Mesendoderm (in vitro differentiated cells): ENCODE measurements at regions not wholly inside any gene's neighbourhood (a gene's known extent, or its start where the extent isn't known, plus 50 kb on each side); places are given as distances from the start of the nearest gene placed in this dataset.

Experiments
- DNase-seq: peaks from one replicate; pipeline ENCODE4 v3.0.0; 2013
- H2AK5ac ChIP-seq: 2 replicates; pipeline ENCODE4 v1.6.1; 2013; ENCODE audit warnings: low read length, inconsistent platforms
- H2BK120ac ChIP-seq: 2 replicates; pipeline ENCODE4 v1.6.1; 2013; ENCODE audit warnings: low read depth, mild to moderate bottlenecking, low read length, moderate library complexity, mixed read lengths
- H2BK15ac ChIP-seq: replicated peaks from 2 replicates; pipeline ENCODE4 v1.6.1; 2013; ENCODE audit warnings: low read depth, mild to moderate bottlenecking, moderate library complexity
- H2BK5ac ChIP-seq: 2 replicates; pipeline ENCODE4 v1.6.1; 2013; ENCODE audit warnings: low read length, inconsistent platforms
- H3K18ac ChIP-seq: 2 replicates; pipeline ENCODE4 v1.6.1; 2013; ENCODE audit warnings: mild to moderate bottlenecking, low read length, mixed read lengths
- H3K23ac ChIP-seq: one replicate; pipeline ENCODE4 v1.6.1; 2013; ENCODE audit warnings: low read length
- H3K27ac ChIP-seq: 2 replicates; pipeline ENCODE4 v1.5.1; 2013; ENCODE audit warnings: low read depth, mild to moderate bottlenecking, inconsistent platforms, low read length, moderate library complexity
- H3K27me3 ChIP-seq: 2 replicates; pipeline ENCODE4 v1.6.1; 2013; ENCODE audit warnings: low read length, control low read depth, mild to moderate bottlenecking, inconsistent platforms; ENCODE audit not compliant: insufficient read depth, poor library complexity
- H3K36me3 ChIP-seq: 2 replicates; pipeline ENCODE4 v1.6.1; 2013; ENCODE audit warnings: low read length, inconsistent platforms; ENCODE audit not compliant: control insufficient read depth, insufficient read depth
- H3K4ac ChIP-seq: one replicate; pipeline ENCODE4 v1.6.1; 2013; ENCODE audit warnings: low read depth, mild to moderate bottlenecking, low read length, moderate library complexity
- H3K4me1 ChIP-seq: 2 replicates; pipeline ENCODE4 v1.6.1; 2013; ENCODE audit warnings: low read depth, low read length, inconsistent platforms; ENCODE audit not compliant: control insufficient read depth
- H3K4me2 ChIP-seq: 2 replicates; pipeline ENCODE4 v1.6.1; 2013; ENCODE audit warnings: low read length
- H3K4me3 ChIP-seq: 2 replicates; pipeline ENCODE4 v1.5.1; 2013; ENCODE audit warnings: mild to moderate bottlenecking, low read length
- H3K56ac ChIP-seq: one replicate; pipeline ENCODE4 v1.6.1; 2013; ENCODE audit warnings: low read length
- H3K79me1 ChIP-seq: 2 replicates; pipeline ENCODE4 v1.6.1; 2013; ENCODE audit warnings: low read length, inconsistent platforms
- H3K79me2 ChIP-seq: 2 replicates; pipeline ENCODE4 v1.6.1; 2013; ENCODE audit warnings: mild to moderate bottlenecking, low read length; ENCODE audit not compliant: control insufficient read depth, insufficient read depth
- H3K9ac ChIP-seq: 2 replicates; pipeline ENCODE4 v1.6.1; 2013; ENCODE audit warnings: low read length, inconsistent platforms
- H4K5ac ChIP-seq: one replicate; pipeline ENCODE4 v1.6.1; 2013; ENCODE audit warnings: low read length
- H4K8ac ChIP-seq: one replicate; pipeline ENCODE4 v1.6.1; 2013; ENCODE audit warnings: low read depth, mild to moderate bottlenecking, control low read depth, low read length, moderate library complexity
- WGBS: extraction: QIAGEN DNeasy Blood & Tissue Kit; methylation state at CpG from one replicate; pipeline ENCODE4 v1.1.7; 2013; ENCODE audit warnings: low lambda C conversion rate, missing lambda C conversion rate; ENCODE audit not compliant: insufficient coverage; ENCODE audit errors: extremely low coverage; 5-methylcytosine and 5-hydroxymethylcytosine counted together

DNA sequence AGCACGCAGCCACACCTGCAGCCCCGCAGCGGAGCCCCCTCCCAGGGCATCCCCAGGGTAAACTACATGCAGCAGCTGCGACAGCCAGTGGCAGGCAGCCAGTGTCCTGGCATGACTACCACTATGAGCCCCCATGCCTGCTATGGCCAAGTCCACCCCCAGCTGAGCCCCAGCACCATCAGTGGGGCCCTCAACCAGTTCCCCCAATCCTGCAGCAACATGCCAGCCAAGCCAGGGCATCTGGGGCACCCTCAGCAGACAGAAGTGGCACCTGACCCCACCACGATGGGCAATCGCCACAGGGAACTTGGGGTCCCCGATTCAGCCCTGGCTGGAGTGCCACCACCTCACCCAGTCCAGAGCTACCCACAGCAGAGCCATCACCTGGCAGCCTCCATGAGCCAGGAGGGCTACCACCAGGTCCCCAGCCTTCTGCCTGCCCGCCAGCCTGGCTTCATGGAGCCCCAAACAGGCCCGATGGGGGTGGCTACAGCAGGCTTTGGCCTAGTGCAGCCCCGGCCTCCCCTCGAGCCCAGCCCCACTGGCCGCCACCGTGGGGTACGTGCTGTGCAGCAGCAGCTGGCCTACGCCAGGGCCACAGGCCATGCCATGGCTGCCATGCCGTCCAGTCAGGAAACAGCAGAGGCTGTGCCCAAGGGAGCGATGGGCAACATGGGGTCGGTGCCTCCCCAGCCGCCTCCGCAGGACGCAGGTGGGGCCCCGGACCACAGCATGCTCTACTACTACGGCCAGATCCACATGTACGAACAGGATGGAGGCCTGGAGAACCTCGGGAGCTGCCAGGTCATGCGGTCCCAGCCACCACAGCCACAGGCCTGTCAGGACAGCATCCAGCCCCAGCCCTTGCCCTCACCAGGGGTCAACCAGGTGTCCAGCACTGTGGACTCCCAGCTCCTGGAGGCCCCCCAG lies 254.1 kb downstream of the GLI2 start:
- no peak overlapping the region for H3K23ac ChIP-seq
- no peak overlapping the region for H4K5ac ChIP-seq
- no peak overlapping the region for H3K4ac ChIP-seq
- H2AK5ac ChIP-seq = no peak overlapping the region
- no peaks in the 10 kb centered on the region for H3K27me3 ChIP-seq
- H3K79me1 ChIP-seq = no peaks in the 10 kb centered on the region
- H2BK15ac ChIP-seq = no peak overlapping the region
- H3K36me3 ChIP-seq = no peaks in the 10 kb centered on the region
- H2BK5ac ChIP-seq = no peak overlapping the region
- WGBS = no CpG with 5 or more reads among the region's 26 CpGs
- no peak overlapping the region for H3K27ac ChIP-seq
- no peak overlapping the region for H3K4me2 ChIP-seq
- DNase-seq = no peak
- no peak overlapping the region for H3K56ac ChIP-seq
- H4K8ac ChIP-seq = no peak overlapping the region
- no peak overlapping the region for H3K18ac ChIP-seq
- no peak overlapping the region for H2BK120ac ChIP-seq
- no peak overlapping the region for H3K9ac ChIP-seq
- H3K79me2 ChIP-seq = no peaks in the 10 kb centered on the region
- no peaks in the 10 kb centered on the region for H3K4me1 ChIP-seq
- H3K4me3 ChIP-seq = no peak overlapping the region

GRCh38 chr2:120990451-120990871 lies 254.8 kb downstream of the GLI2 start:
- DNase-seq = no peak
- Histone ChIP-seq H3K36me3 (no peaks in the 10 kb centered on the region), H3K4ac (no peak overlapping the region), H3K27me3 (no peaks in the 10 kb centered on the region), H3K18ac (no peak overlapping the region), H3K4me3 (no peak overlapping the region), H3K23ac (no peak overlapping the region), H3K27ac (no peak overlapping the region), H4K5ac (no peak overlapping the region), H2AK5ac (no peak overlapping the region), H3K79me1 (no peaks in the 10 kb centered on the region), H3K9ac (no peak overlapping the region), H3K4me1 (no peaks in the 10 kb centered on the region), H4K8ac (no peak overlapping the region), H2BK15ac (no peak overlapping the region), H3K4me2 (no peak overlapping the region), H2BK120ac (no peak overlapping the region), H2BK5ac (no peak overlapping the region), H3K79me2 (no peaks in the 10 kb centered on the region), H3K56ac (no peak overlapping the region)
- no CpG with 5 or more reads among the region's 15 CpGs for WGBS

GRCh38 chr2:120991441-120991840 lies 255.8 kb downstream of the GLI2 start:
- Histone ChIP-seq H2BK120ac (no peak overlapping the region), H3K79me1 (no peaks in the 10 kb centered on the region), H3K27ac (no peak overlapping the region), H3K27me3 (no peaks in the 10 kb centered on the region), H3K18ac (no peak overlapping the region), H3K4me2 (no peak overlapping the region), H2BK5ac (no peak overlapping the region), H4K8ac (no peak overlapping the region), H2BK15ac (no peak overlapping the region), H3K4me3 (no peak overlapping the region), H3K36me3 (no peaks in the 10 kb centered on the region), H3K79me2 (no peaks in the 10 kb centered on the region), H3K4ac (no peak overlapping the region), H3K23ac (no peak overlapping the region), H4K5ac (no peak overlapping the region), H3K9ac (no peak overlapping the region), H3K56ac (no peak overlapping the region), H3K4me1 (no peaks in the 10 kb centered on the region), H2AK5ac (no peak overlapping the region)
- DNase-seq = no peak
- no CpG with 5 or more reads among the region's 11 CpGs for WGBS

DNA sequence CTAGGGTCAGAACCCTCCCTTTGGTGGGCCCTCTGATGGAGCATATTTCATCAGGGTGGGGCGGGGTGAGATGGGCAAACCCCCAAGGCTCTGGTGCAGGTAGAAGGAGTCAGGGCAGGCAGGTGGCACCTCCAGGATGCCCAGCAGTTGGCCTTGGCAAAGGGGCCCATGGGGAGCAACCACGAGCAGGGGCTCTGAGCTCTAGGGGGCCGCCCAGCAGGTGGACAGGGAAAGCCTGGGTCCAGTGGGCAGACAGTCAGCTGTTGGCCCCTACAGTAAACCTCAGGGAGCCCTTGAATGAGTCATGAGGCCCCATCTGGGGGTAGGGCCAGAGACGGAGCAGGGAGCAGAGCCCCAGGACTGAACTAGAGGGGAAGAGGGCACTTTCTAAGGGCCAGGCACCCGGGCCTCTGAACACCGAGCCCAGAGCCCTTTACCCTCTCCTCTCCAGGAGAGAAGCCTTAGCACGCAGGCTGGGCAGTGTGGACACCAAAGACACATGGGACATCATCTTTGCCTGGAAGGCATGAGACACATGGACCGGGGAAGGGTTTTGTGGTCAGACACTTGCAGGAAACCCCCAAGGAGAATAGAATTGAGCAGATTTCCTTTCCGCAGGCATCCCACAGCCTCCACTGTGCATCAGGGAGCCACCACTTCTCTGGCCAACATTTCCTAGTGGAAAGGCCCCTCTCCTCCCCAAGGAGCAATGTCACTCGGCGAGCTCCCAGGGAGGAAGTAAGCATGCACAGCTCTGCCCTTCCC lies 257.3 kb downstream of the GLI2 start:
- Histone ChIP-seq H3K79me1 (no peaks in the 10 kb centered on the region), H2BK120ac (no peak overlapping the region), H3K23ac (no peak overlapping the region), H3K4me2 (no peak overlapping the region), H4K5ac (no peak overlapping the region), H3K27ac (no peak overlapping the region), H3K4me3 (no peak overlapping the region), H3K27me3 (no peaks in the 10 kb centered on the region), H3K56ac (no peak overlapping the region), H2BK5ac (no peak overlapping the region), H4K8ac (no peak overlapping the region), H2BK15ac (no peak overlapping the region), H3K9ac (no peak overlapping the region), H3K36me3 (no peaks in the 10 kb centered on the region), H3K18ac (no peak overlapping the region), H3K79me2 (no peaks in the 10 kb centered on the region), H3K4me1 (no peaks in the 10 kb centered on the region), H2AK5ac (no peak overlapping the region), H3K4ac (no peak overlapping the region)
- WGBS = no CpG with 5 or more reads among the region's 11 CpGs
- no peak for DNase-seq

DNA sequence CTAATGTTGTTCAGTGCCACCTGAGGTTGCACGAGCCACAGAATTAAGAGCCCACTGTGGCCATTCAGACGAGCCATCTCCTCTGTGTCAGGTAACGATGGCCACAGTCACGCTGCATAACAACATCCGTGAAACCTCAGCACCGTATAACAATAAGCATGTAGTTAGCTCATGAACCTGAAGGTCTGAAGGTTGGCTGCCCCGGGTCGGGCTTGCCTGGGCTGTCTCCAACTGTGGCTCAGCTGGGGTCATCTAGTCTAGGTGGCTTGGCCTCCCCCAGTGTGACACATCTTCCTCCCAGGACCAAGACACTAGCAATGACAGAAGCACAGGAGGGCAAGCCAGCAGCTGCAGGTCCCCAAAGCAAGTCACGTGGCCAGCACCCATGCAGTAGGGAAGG lies 258.0 kb downstream of the GLI2 start:
- H3K79me2 ChIP-seq = no peaks in the 10 kb centered on the region
- H2BK120ac ChIP-seq = no peak overlapping the region
- no peak overlapping the region for H3K23ac ChIP-seq
- H2AK5ac ChIP-seq = no peak overlapping the region
- no peak overlapping the region for H3K4me2 ChIP-seq
- H3K56ac ChIP-seq = no peak overlapping the region
- H3K36me3 ChIP-seq = no peaks in the 10 kb centered on the region
- no peak overlapping the region for H3K4ac ChIP-seq
- H4K8ac ChIP-seq = no peak overlapping the region
- H2BK15ac ChIP-seq = no peak overlapping the region
- no peak overlapping the region for H3K27ac ChIP-seq
- H3K4me1 ChIP-seq = no peaks in the 10 kb centered on the region
- H3K27me3 ChIP-seq = no peaks in the 10 kb centered on the region
- no peak for DNase-seq
- H3K18ac ChIP-seq = no peak overlapping the region
- no peaks in the 10 kb centered on the region for H3K79me1 ChIP-seq
- no CpG with 5 or more reads among the region's 9 CpGs for WGBS
- H4K5ac ChIP-seq = no peak overlapping the region
- no peak overlapping the region for H3K9ac ChIP-seq
- no peak overlapping the region for H2BK5ac ChIP-seq
- H3K4me3 ChIP-seq = no peak overlapping the region
